ENCODE measurements at regions not wholly inside any gene's neighbourhood (a gene's known extent, or its start where the extent isn't known, plus 50 kb on each side); places are given as distances from the start of the nearest gene placed in this dataset.
"Not testable (repeated sequence)": the region's sequence is repeated elsewhere in the genome, so short reads cannot be mapped to it uniquely, and the experiment has no call there.

- DNase-seq (ENCODE audit: low spot score): no peak
- intact Hi-C loops (cut with DNase I): no loop called here
Measured at GRCh38 chr7:142460402-142461117, 202.7 kb upstream of the PRSS58 start.

- DNase-seq (ENCODE audit: low spot score): no peak
- intact Hi-C loops (cut with DNase I): no loop called here
Measured at GRCh38 chr7:142459551-142459963, 201.7 kb upstream of the PRSS58 start.

- DNase-seq (ENCODE audit: low spot score): no peak
- intact Hi-C loops (cut with DNase I): no loop called here
Measured at GRCh38 chr7:142457146-142457703, 199.4 kb upstream of the PRSS58 start.

- intact Hi-C loops (cut with DNase I): no loop called here
Measured at GRCh38 chr7:142455392-142455791, 197.5 kb upstream of the PRSS58 start.

GRCh38 chr7:142454862-142455261 is 197.0 kb upstream of the PRSS58 start:
- intact Hi-C loops (cut with DNase I): no loop called here
- no peak for DNase-seq (ENCODE audit: low spot score)

More at GRCh38 chr7:142455392-142455791, 197.5 kb upstream of the PRSS58 start:
- no peak for DNase-seq (ENCODE audit: low spot score)

GRCh38 chr7:142452791-142453190 is 194.9 kb upstream of the PRSS58 start:
- DNase-seq (ENCODE audit: low spot score): no peak

GRCh38 chr7:142451817-142452216 is 194.0 kb upstream of the PRSS58 start:
- DNase-seq (ENCODE audit: low spot score): no peak
- intact Hi-C loops (cut with DNase I): no loop called here

More at GRCh38 chr7:142452791-142453190, 194.9 kb upstream of the PRSS58 start:
- intact Hi-C loops (cut with DNase I): no loop called here

GRCh38 chr7:142451296-142451695 is 193.4 kb upstream of the PRSS58 start:
- intact Hi-C loops (cut with DNase I): no loop called here
- DNase-seq (ENCODE audit: low spot score): no peak

- intact Hi-C loops (cut with DNase I): no loop called here
- no peak for DNase-seq (ENCODE audit: low spot score)
Measured at GRCh38 chr7:142450695-142451094, 192.8 kb upstream of the PRSS58 start.

- intact Hi-C loops (cut with DNase I): no loop called here
- no peak for DNase-seq (ENCODE audit: low spot score)
Measured at GRCh38 chr7:142450206-142450605, 192.3 kb upstream of the PRSS58 start.

GRCh38 chr7:142448857-142449256 is 191.0 kb upstream of the PRSS58 start:
- DNase-seq (ENCODE audit: low spot score); intact Hi-C loops (cut with DNase I): not testable (repeated sequence)

- intact Hi-C loops (cut with DNase I): no loop called here
- DNase-seq (ENCODE audit: low spot score): no peak
Measured at GRCh38 chr7:142447762-142448161, 189.9 kb upstream of the PRSS58 start.

- intact Hi-C loops (cut with DNase I): no loop called here
- DNase-seq (ENCODE audit: low spot score): no peak
Measured at GRCh38 chr7:142445019-142445686, 187.3 kb upstream of the PRSS58 start.

- no peak for DNase-seq (ENCODE audit: low spot score)
- intact Hi-C loops (cut with DNase I): no loop called here
Measured at GRCh38 chr7:142443216-142444010, 185.6 kb upstream of the PRSS58 start.

- intact Hi-C loops (cut with DNase I): no loop called here
- no peak for DNase-seq (ENCODE audit: low spot score)
Measured at GRCh38 chr7:142442396-142442795, 184.5 kb upstream of the PRSS58 start.

- no peak for DNase-seq (ENCODE audit: low spot score)
- intact Hi-C loops (cut with DNase I): no loop called here
Measured at GRCh38 chr7:142440906-142441411, 183.1 kb upstream of the PRSS58 start.

GRCh38 chr7:142440219-142440905 is 182.5 kb upstream of the PRSS58 start:
- no peak for DNase-seq (ENCODE audit: low spot score)
- intact Hi-C loops (cut with DNase I): no loop called here

- intact Hi-C loops (cut with DNase I): no loop called here
- DNase-seq (ENCODE audit: low spot score): no peak
Measured at GRCh38 chr7:142439739-142440138, 181.9 kb upstream of the PRSS58 start.

GRCh38 chr7:142438923-142439515 is 181.2 kb upstream of the PRSS58 start:
- no peak for DNase-seq (ENCODE audit: low spot score)
- intact Hi-C loops (cut with DNase I): no loop called here
